HG02588 (cell line): ENCODE measurements at regions not wholly inside any gene's neighbourhood (a gene's known extent, or its start where the extent isn't known, plus 50 kb on each side); places are given as distances from the start of the nearest gene placed in this dataset.
"Not testable (repeated sequence)": the region's sequence is repeated elsewhere in the genome, so short reads cannot be mapped to it uniquely, and the experiment has no call there.

Source experiments
- ATAC-seq: cut with Tn5 transposase; IDR thresholded peaks from one replicate; pipeline ENCODE4 v1.9.1; 2021; ENCODE audit warnings: mild to moderate bottlenecking, moderate library complexity; ENCODE audit not compliant: unreplicated experiment

- ATAC-seq: no peak
Observed at GRCh38 chrX:150051096-150051495, 112.8 kb upstream of the EOLA2 start.

GRCh38 chrX:150052226-150052625 is 113.9 kb upstream of the EOLA2 start:
- no peak for ATAC-seq

GRCh38 chrX:150058728-150059127 is 120.4 kb upstream of the EOLA2 start:
- ATAC-seq: no peak

- ATAC-seq: no peak
Observed at GRCh38 chrX:150060406-150060805, 122.1 kb upstream of the EOLA2 start.

GRCh38 chrX:150062292-150063137 is 124.2 kb upstream of the EOLA2 start:
- ATAC-seq: no peak

GRCh38 chrX:150063138-150063518 is 124.8 kb upstream of the EOLA2 start:
- no peak for ATAC-seq

- ATAC-seq: no peak
Observed at GRCh38 chrX:150063674-150064073, 125.4 kb upstream of the EOLA2 start.

- no peak for ATAC-seq
Observed at GRCh38 chrX:150074175-150074574, 135.9 kb upstream of the EOLA2 start.

GRCh38 chrX:150080497-150080896 is 142.2 kb upstream of the EOLA2 start:
- no peak for ATAC-seq

- ATAC-seq: no peak
Observed at GRCh38 chrX:150081076-150081475, 142.8 kb upstream of the EOLA2 start.

- ATAC-seq: no peak
Observed at GRCh38 chrX:150084496-150085229, 146.4 kb upstream of the EOLA2 start.

- ATAC-seq: no peak
Observed at GRCh38 chrX:150085881-150086280, 147.6 kb upstream of the EOLA2 start.

GRCh38 chrX:150086371-150086770 is 148.1 kb upstream of the EOLA2 start:
- no peak for ATAC-seq

- ATAC-seq: no peak
Observed at GRCh38 chrX:150087612-150088011, 149.3 kb upstream of the EOLA2 start.

- ATAC-seq: no peak
Observed at GRCh38 chrX:150088042-150088441, 149.8 kb upstream of the EOLA2 start.

- ATAC-seq: no peak
Observed at GRCh38 chrX:150088766-150089518, 150.7 kb upstream of the EOLA2 start.

- not testable (repeated sequence) for ATAC-seq
Observed at GRCh38 chrX:150091300-150091699, 153.0 kb upstream of the EOLA2 start.

- ATAC-seq: no peak
Observed at GRCh38 chrX:150092549-150092948, 154.3 kb upstream of the EOLA2 start.

- no peak for ATAC-seq
Observed at GRCh38 chrX:150094375-150094774, 156.1 kb upstream of the EOLA2 start.

- ATAC-seq: no peak
Observed at GRCh38 chrX:150094996-150095395, 156.7 kb upstream of the EOLA2 start.

GRCh38 chrX:150099316-150099715 is 161.0 kb upstream of the EOLA2 start:
- ATAC-seq: no peak

GRCh38 chrX:150100261-150100660 is 162.0 kb upstream of the EOLA2 start:
- ATAC-seq: no peak
